A673 (cell line): ENCODE measurements at regions not wholly inside any gene's neighbourhood (a gene's known extent, or its start where the extent isn't known, plus 50 kb on each side); places are given as distances from the start of the nearest gene placed in this dataset.

Source experiments
- BruUV-seq: library from RNA; stranded (reverse); fragments of 400-500 nt; replicated peaks from 2 replicates; lab custom pipeline; 2021; lab: Mats Ljungman, UMichigan
- CTCF ChIA-PET: fragments of 300-600 bp; sonication (Branson Sonifier 250); formaldehyde crosslinking; loops from one replicate; lab custom pipeline; 2022; ENCODE audit warnings: antibody characterized with exemption; lab: Charles Lee
- POLR2A ChIA-PET: fragments of 300-600 bp; sonication (Branson Sonifier 250); formaldehyde crosslinking; loops from one replicate; lab custom pipeline; 2022; ENCODE audit warnings: antibody characterized with exemption; ENCODE audit not compliant: low non-redundant PET; lab: Charles Lee
- DNase-seq: peaks from one replicate; pipeline ENCODE4 v3.0.0-alpha.2; 2015; ENCODE audit warnings: low spot score
- H3K27ac ChIP-seq: fragments of 200-600 bp; sonication (generic); 2 replicates; pipeline ENCODE4 v1.5.1; 2016; ENCODE audit warnings: mixed run types, low read depth, mild to moderate bottlenecking, mixed read lengths, antibody characterized with exemption, low read length; ENCODE audit not compliant: poor library complexity, severe bottlenecking
- H3K27me3 ChIP-seq: fragments of 200-600 bp; sonication (generic); replicated peaks from 2 replicates; pipeline ENCODE4 v1.6.1; 2017; ENCODE audit warnings: mixed run types, low read depth, mild to moderate bottlenecking, mixed read lengths, antibody characterized with exemption, low read length; ENCODE audit not compliant: insufficient read depth, poor library complexity
- H3K36me3 ChIP-seq: fragments of 200-600 bp; sonication (generic); 2 replicates; pipeline ENCODE4 v1.6.1; 2016; ENCODE audit warnings: mixed run types, mild to moderate bottlenecking, mixed read lengths, antibody characterized with exemption, low read length; ENCODE audit not compliant: insufficient read depth, poor library complexity, severe bottlenecking
- H3K4me1 ChIP-seq: fragments of 200-600 bp; sonication (generic); 2 replicates; pipeline ENCODE4 v1.6.1; 2017; ENCODE audit warnings: mixed run types, mild to moderate bottlenecking, mixed read lengths, antibody characterized with exemption, low read length; ENCODE audit not compliant: insufficient read depth, poor library complexity, severe bottlenecking
- H3K4me3 ChIP-seq: fragments of 200-600 bp; sonication (generic); 2 replicates; pipeline ENCODE4 v1.5.1; 2016; ENCODE audit warnings: low read depth, mixed run types, mild to moderate bottlenecking, mixed read lengths, low read length; ENCODE audit not compliant: poor library complexity, severe bottlenecking
- H3K9me3 ChIP-seq: fragments of 200-600 bp; sonication (generic); 2 replicates; pipeline ENCODE4 v1.6.1; 2016; ENCODE audit warnings: mixed run types, low read depth, mild to moderate bottlenecking, mixed read lengths, antibody characterized with exemption, low read length; ENCODE audit not compliant: poor library complexity, severe bottlenecking
- CTCF ChIP-seq: fragments of 300-800, 200-600 bp; sonication (generic); conservative IDR thresholded peaks from 2 replicates; pipeline ENCODE4 v1.5.1; 2017; ENCODE audit warnings: low read depth, mild to moderate bottlenecking, antibody characterized with exemption, low read length, moderate library complexity, mixed read lengths
- EZH2 ChIP-seq: fragments of 200-600 bp; sonication (generic); IDR thresholded peaks from 2 replicates; pipeline ENCODE4 v1.6.1; 2017; ENCODE audit warnings: borderline replicate concordance, low read depth, mild to moderate bottlenecking, mixed read lengths, antibody characterized with exemption, low read length; ENCODE audit not compliant: poor library complexity, severe bottlenecking
- intact Hi-C: fragments of 100-400 bp; cut with micrococcal nuclease; formaldehyde crosslinking; loops from one replicate; pipeline ENCODE4 v1.10.0; 2022; ENCODE audit not compliant: unreplicated experiment

- no peak for DNase-seq
- no TSS peak for BruUV-seq
- POLR2A ChIA-PET: no interaction called here
Observed at GRCh38 chr4:163762741-163763140, 268.3 kb downstream of the TMA16 start.

GRCh38 chr4:163764569-163764968, 270.1 kb downstream of the TMA16 start:
- no peak overlapping the region for H3K27ac ChIP-seq
- POLR2A ChIA-PET: no interaction called here
- no peak for DNase-seq
- H3K27me3 ChIP-seq: no peaks in the 10 kb centered on the region
- no peaks in the 10 kb centered on the region for H3K36me3 ChIP-seq
- intact Hi-C loops: no loop called here
- peaks cover 17% of the 10 kb centered on the region for H3K4me1 ChIP-seq
- BruUV-seq: no TSS peak
- TF ChIP-seq EZH2 (no peak), CTCF (no peak)
- no peaks in the 10 kb centered on the region for H3K9me3 ChIP-seq
- H3K4me3 ChIP-seq: no peak overlapping the region
- CTCF ChIA-PET: no interaction called here

More at GRCh38 chr4:163762741-163763140, 268.3 kb downstream of the TMA16 start:
- Histone ChIP-seq H3K4me3 (no peak overlapping the region), H3K27me3 (no peaks in the 10 kb centered on the region), H3K36me3 (no peaks in the 10 kb centered on the region), H3K9me3 (no peaks in the 10 kb centered on the region), H3K27ac (no peak overlapping the region), H3K4me1 (peaks cover 8% of the 10 kb centered on the region)
- CTCF ChIA-PET: no interaction called here
- no peak for TF ChIP-seq CTCF
- no peak for TF ChIP-seq EZH2
- intact Hi-C loops: no loop called here

- Histone ChIP-seq H3K27ac (no peak overlapping the region), H3K9me3 (no peaks in the 10 kb centered on the region), H3K4me3 (no peak overlapping the region), H3K27me3 (no peaks in the 10 kb centered on the region), H3K4me1 (peaks cover 21% of the 10 kb centered on the region), H3K36me3 (no peaks in the 10 kb centered on the region)
- intact Hi-C loops: no loop called here
- BruUV-seq: no TSS peak
- DNase-seq: peak; percentile 62
- ChIA-PET CTCF (no interaction called here), POLR2A (no interaction called here)
- TF ChIP-seq CTCF: no peak
- TF ChIP-seq EZH2: no peak
Observed at GRCh38 chr4:163768014-163768413, 273.5 kb downstream of the TMA16 start.
